GM12865 (cell line): ENCODE measurements at regions not wholly inside any gene's neighbourhood (a gene's known extent, or its start where the extent isn't known, plus 50 kb on each side); places are given as distances from the start of the nearest gene placed in this dataset.

ENCODE experiments used
- DNase-seq: peaks from one replicate; pipeline ENCODE4 v3.0.0; 2010; ENCODE audit warnings: low read depth
- H3K4me3 ChIP-seq: 2 replicates; pipeline ENCODE4 v1.5.1; 2011; ENCODE audit warnings: mild to moderate bottlenecking, low read depth, low read length, control low read depth
- CTCF ChIP-seq: IDR thresholded peaks from 2 replicates; pipeline ENCODE4 v1.5.1; 2011; ENCODE audit warnings: low read length, control low read depth, low read depth, inconsistent platforms; ENCODE audit not compliant: insufficient read depth; ENCODE audit errors: missing control alignments

- peak; percentile 52 for TF ChIP-seq CTCF
- no peak overlapping the region for H3K4me3 ChIP-seq
- DNase-seq: peak; percentile 91
Observed at GRCh38 chr5:124524552-124525232, 221.7 kb downstream of the ZNF608 start.

GRCh38 chr5:124523897-124524296 lies 222.5 kb downstream of the ZNF608 start:
- TF ChIP-seq CTCF: no peak
- no peak overlapping the region for H3K4me3 ChIP-seq
- no peak for DNase-seq

- no peak overlapping the region for H3K4me3 ChIP-seq
- TF ChIP-seq CTCF: no peak
- DNase-seq: no peak
Observed at GRCh38 chr5:124522992-124523391, 223.4 kb downstream of the ZNF608 start.

GRCh38 chr5:124521461-124522230 lies 224.8 kb downstream of the ZNF608 start:
- H3K4me3 ChIP-seq: no peak overlapping the region
- no peak for TF ChIP-seq CTCF
- no peak for DNase-seq

GRCh38 chr5:124519396-124519795 lies 227.0 kb downstream of the ZNF608 start:
- TF ChIP-seq CTCF: no peak
- H3K4me3 ChIP-seq: no peak overlapping the region
- peak; percentile 61 for DNase-seq

GRCh38 chr5:124516567-124516966 lies 229.9 kb downstream of the ZNF608 start:
- no peak for DNase-seq
- TF ChIP-seq CTCF: no peak

More at GRCh38 chr5:124516567-124516966, 229.9 kb downstream of the ZNF608 start:
- no peak overlapping the region for H3K4me3 ChIP-seq
